HG03108 (cell line): ENCODE measurements at regions not wholly inside any gene's neighbourhood (a gene's known extent, or its start where the extent isn't known, plus 50 kb on each side); places are given as distances from the start of the nearest gene placed in this dataset.

Experiments
- ATAC-seq: cut with Tn5 transposase; IDR thresholded peaks from one replicate; pipeline ENCODE4 v1.9.1; 2021; ENCODE audit warnings: moderate library complexity; ENCODE audit not compliant: unreplicated experiment

- ATAC-seq = no peak
Observed at GRCh38 chr10:71138166-71138830, 74.1 kb upstream of the UNC5B start.

GRCh38 chr10:71141528-71141927 lies 70.8 kb upstream of the UNC5B start:
- no peak for ATAC-seq

GRCh38 chr10:71143170-71143569 lies 69.2 kb upstream of the UNC5B start:
- ATAC-seq = no peak

GRCh38 chr10:71143610-71144009 lies 68.8 kb upstream of the UNC5B start:
- no peak for ATAC-seq

GRCh38 chr10:71144824-71145223 lies 67.5 kb upstream of the UNC5B start:
- ATAC-seq = no peak

GRCh38 chr10:71145352-71145945 lies 66.9 kb upstream of the UNC5B start:
- ATAC-seq = no peak

- ATAC-seq = no peak
Observed at GRCh38 chr10:71150796-71151195, 61.6 kb upstream of the UNC5B start.

- no peak for ATAC-seq
Observed at GRCh38 chr10:71152043-71152442, 60.3 kb upstream of the UNC5B start.

GRCh38 chr10:71156436-71156835 lies 55.9 kb upstream of the UNC5B start:
- ATAC-seq = no peak

GRCh38 chr10:71157435-71157834 lies 54.9 kb upstream of the UNC5B start:
- ATAC-seq = no peak

- no peak for ATAC-seq
Observed at GRCh38 chr10:71158251-71158650, 54.1 kb upstream of the UNC5B start.

- ATAC-seq = no peak
Observed at GRCh38 chr10:71158902-71159301, 53.5 kb upstream of the UNC5B start.

- no peak for ATAC-seq
Observed at GRCh38 chr10:71159892-71160291, 52.5 kb upstream of the UNC5B start.

- ATAC-seq = no peak
Observed at GRCh38 chr10:71161425-71161824, 50.9 kb upstream of the UNC5B start.
